NB4 (cell line): ENCODE measurements at regions not wholly inside any gene's neighbourhood (a gene's known extent, or its start where the extent isn't known, plus 50 kb on each side); places are given as distances from the start of the nearest gene placed in this dataset.

ENCODE experiments used
- DNase-seq: peaks from one replicate; pipeline ENCODE4 v3.0.0; 2010; ENCODE audit warnings: low read depth
- H3K4me3 ChIP-seq: one replicate; pipeline ENCODE4 v1.5.1; 2011; ENCODE audit warnings: mild to moderate bottlenecking, low read depth, low read length, moderate library complexity
- CTCF ChIP-seq: IDR thresholded peaks from one replicate; pipeline ENCODE4 v1.5.1; 2012; ENCODE audit warnings: low read depth, low read length
- MAX ChIP-seq: IDR thresholded peaks from 2 replicates; pipeline ENCODE4 v1.6.1; 2011; ENCODE audit warnings: low read depth, low read length
- MYC ChIP-seq: IDR thresholded peaks from 2 replicates; pipeline ENCODE4 v1.6.1; 2011; ENCODE audit warnings: low read depth, low read length
- POLR2A ChIP-seq: IDR thresholded peaks from 2 replicates; pipeline ENCODE4 v1.6.1; 2011; ENCODE audit warnings: mild to moderate bottlenecking; ENCODE audit not compliant: insufficient read length; ENCODE audit errors: extremely low read depth

GRCh38 chr4:8791609-8792008 lies 80.0 kb downstream of the HMX1 start:
- no peak for TF ChIP-seq POLR2A
- TF ChIP-seq MAX = no peak
- no peak for TF ChIP-seq MYC
- TF ChIP-seq CTCF = no peak
- no peak overlapping the region for H3K4me3 ChIP-seq
- DNase-seq = no peak

GRCh38 chr4:8790749-8791148 lies 80.9 kb downstream of the HMX1 start:
- no peak overlapping the region for H3K4me3 ChIP-seq
- no peak for TF ChIP-seq MYC
- TF ChIP-seq POLR2A = no peak
- no peak for TF ChIP-seq MAX
- no peak for TF ChIP-seq CTCF
- no peak for DNase-seq

DNA sequence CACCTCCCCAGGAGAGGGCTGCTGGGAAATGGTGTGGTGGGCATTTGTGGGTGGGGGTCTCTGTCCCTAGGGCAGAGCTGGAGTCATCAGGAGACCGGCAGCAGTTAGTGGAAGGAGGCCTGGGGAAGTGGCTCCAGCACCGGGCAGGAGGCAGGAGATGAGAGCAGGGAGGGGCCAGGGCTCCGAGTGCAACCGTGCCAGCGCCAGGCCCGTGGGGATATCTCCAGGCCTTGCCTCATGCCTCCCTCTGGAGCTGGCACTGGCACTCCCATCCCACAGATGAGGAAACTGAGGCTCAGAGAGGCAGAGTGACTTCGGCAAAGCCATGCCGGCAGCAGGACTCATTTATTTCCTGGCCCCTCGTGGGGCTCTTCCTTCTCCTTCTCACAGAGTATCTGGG lies 83.5 kb downstream of the HMX1 start:
- TF ChIP-seq MAX (no peak), MYC (no peak), CTCF (no peak), POLR2A (no peak)
- no peak for DNase-seq
- no peak overlapping the region for H3K4me3 ChIP-seq

GRCh38 chr4:8786166-8786565 lies 85.5 kb downstream of the HMX1 start:
- no peak for TF ChIP-seq MYC
- TF ChIP-seq CTCF = no peak
- TF ChIP-seq POLR2A = no peak
- no peak for TF ChIP-seq MAX
- H3K4me3 ChIP-seq = no peak overlapping the region
- DNase-seq = no peak

DNA sequence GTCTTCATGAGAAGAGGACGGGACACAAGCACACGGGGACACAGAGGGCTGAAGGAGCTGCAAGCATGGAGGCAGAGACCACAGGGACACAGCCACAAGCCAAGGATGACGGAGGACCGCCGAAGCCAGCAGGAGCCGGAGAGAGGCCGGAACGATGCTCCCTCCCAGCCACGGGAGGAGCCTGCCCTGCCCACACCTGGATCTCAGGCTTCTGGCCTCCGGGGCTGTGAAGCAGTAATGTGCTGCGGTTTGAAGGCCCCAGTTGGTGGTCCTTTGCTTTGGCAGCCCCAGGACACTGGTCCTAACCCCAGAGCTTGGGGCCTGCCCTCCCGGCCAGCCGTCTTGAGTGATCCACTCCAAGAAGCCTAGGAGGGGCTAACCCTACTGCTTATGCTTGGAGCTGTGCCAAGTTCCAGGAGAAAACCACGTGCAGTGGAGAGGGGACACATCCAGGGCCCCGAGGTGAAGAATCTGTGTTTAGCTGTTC lies 85.9 kb downstream of the HMX1 start:
- TF ChIP-seq MYC (no peak), POLR2A (no peak), CTCF (no peak), MAX (no peak)
- no peak overlapping the region for H3K4me3 ChIP-seq
- no peak for DNase-seq

- TF ChIP-seq CTCF = no peak
- no peak for TF ChIP-seq MAX
- TF ChIP-seq MYC = no peak
- TF ChIP-seq POLR2A = no peak
- no peak overlapping the region for H3K4me3 ChIP-seq
- DNase-seq = no peak
These were observed 87.9 kb downstream of the HMX1 start for GRCh38 chr4:8783736-8784135.
